ENCODE measurements at regions not wholly inside any gene's neighbourhood (a gene's known extent, or its start where the extent isn't known, plus 50 kb on each side); places are given as distances from the start of the nearest gene placed in this dataset.

DNA sequence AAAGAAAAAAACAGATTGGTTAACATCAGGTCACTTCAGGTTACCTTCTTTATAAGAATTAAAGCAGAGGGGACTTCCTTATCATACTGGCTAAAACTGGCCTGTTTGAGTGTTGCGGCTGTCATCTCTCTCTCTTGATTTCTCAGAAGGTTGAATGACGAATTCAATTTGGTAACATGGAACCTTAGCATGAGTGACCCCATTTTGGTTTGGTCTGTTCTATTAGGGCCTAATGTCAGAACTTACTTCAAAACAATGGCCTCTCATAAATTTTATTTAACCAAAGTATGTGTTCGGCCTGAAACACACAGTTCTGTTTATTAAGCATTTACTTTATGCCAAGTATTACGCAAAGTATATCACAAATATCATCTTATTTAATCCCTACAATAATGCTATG is 147.5 kb downstream of the CAAP1 start:
- no peak for DNase-seq (ENCODE audit: extremely low read depth, low read depth)
- H3K4me3 ChIP-seq (replicated peaks; ENCODE audit: low read depth, low read length) = no peak overlapping the region
- TF ChIP-seq, protein P1, sequence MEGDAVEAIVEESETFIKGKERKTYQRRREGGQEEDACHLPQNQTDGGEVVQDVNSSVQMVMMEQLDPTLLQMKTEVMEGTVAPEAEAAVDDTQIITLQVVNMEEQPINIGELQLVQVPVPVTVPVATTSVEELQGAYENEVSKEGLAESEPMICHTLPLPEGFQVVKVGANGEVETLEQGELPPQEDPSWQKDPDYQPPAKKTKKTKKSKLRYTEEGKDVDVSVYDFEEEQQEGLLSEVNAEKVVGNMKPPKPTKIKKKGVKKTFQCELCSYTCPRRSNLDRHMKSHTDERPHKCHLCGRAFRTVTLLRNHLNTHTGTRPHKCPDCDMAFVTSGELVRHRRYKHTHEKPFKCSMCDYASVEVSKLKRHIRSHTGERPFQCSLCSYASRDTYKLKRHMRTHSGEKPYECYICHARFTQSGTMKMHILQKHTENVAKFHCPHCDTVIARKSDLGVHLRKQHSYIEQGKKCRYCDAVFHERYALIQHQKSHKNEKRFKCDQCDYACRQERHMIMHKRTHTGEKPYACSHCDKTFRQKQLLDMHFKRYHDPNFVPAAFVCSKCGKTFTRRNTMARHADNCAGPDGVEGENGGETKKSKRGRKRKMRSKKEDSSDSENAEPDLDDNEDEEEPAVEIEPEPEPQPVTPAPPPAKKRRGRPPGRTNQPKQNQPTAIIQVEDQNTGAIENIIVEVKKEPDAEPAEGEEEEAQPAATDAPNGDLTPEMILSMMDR (IDR thresholded peaks at IDR 0.05; ENCODE audit: low read depth, low read length, missing control alignments) = no peak

DNA sequence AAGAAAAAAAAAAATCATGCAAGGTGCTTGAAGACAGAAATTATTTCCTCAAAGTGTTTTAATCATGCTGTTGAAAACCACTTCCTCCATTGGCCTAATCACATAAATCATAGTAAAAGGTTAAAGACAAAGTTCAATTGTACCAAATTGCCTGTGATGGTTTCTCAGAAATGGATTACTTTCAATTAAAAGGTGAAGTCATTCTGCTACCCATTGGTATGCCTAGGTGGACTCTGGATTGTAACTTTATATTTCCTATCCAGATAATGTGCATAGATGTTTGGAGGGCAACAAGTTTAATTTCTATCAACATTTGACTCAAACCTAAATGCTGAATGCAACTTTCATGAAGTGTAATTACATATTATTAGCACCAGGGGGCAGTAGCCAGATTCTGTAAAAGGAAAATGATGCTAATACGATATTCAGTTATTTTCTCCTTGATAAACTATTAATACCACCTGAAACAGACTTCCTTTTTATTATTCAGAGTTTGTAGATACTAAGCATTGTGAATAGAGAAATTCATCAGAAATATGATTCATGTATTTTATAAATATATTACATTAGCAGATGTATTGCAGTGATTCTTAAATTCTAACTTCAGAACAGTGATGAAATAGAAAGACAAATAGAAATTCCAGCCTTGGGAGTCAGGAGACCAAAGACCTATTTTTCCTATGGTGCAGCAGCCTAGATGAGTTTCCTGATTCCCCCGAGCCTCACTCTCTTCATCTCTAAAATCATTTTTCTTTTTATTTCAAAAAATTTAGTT is 148.2 kb downstream of the CAAP1 start:
- DNase-seq (ENCODE audit: extremely low read depth, low read depth) = no peak
- no peak overlapping the region for H3K4me3 ChIP-seq (replicated peaks; ENCODE audit: low read depth, low read length)
- TF ChIP-seq, protein P1 (IDR thresholded peaks at IDR 0.05; ENCODE audit: low read depth, low read length, missing control alignments) = peak; percentile 41

DNA sequence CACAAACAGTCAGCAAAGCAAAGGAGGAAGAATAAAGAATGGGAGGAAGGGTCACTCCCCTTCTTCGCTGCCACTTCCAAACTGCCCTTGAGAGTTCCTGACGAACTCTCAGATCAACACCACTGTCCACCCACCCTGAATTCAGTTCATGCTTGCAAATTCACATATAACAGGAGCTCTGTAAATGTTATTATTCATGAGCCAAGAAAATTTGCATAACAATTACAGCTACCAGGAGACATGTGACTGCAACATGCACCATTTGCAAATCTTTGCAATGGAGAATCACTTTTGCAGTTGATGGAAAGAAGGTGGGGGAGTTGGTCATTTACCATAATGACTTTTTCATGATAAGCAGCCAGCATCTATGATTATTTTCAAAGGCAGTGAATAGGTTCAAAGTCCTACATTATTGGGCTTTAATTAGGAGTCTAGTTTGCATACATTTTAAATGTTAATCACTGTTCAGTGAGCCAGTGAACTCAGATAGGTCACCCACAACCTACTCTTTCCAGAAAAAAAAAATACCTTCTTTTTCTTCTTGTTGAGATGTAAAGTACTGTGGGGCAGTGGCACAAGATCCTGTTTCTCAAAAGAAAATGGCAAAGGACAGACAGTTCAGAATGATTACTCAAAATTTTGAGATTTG is 149.7 kb downstream of the CAAP1 start:
- TF ChIP-seq, protein P1 (IDR thresholded peaks at IDR 0.05; ENCODE audit: low read depth, low read length, missing control alignments) = no peak
- H3K4me3 ChIP-seq (replicated peaks; ENCODE audit: low read depth, low read length) = no peak overlapping the region

DNA sequence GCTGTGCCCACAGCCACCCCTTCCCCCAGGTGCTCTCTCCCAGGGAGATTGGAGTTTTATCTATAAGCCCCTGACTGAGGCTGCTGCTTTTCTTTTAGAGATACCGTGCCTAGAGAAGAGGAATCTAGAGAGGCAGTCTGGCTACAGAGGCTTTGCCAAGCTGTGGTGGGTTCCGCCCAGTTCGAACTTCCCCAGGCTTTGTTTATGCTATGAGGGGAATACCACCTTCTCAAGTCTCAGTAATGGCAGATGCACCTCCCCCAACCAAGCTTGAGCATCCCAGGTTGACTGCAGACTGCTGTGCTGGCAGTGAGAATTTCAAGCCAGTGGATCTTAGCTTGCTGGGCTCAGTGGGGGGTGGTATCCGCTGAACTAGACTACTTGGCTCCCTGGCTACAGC is 157.4 kb downstream of the CAAP1 start:
- H3K4me3 ChIP-seq (replicated peaks; ENCODE audit: low read depth, low read length) = no peak overlapping the region
- TF ChIP-seq, protein P1 (IDR thresholded peaks at IDR 0.05; ENCODE audit: low read depth, low read length, missing control alignments) = no peak
- no peak for DNase-seq (ENCODE audit: extremely low read depth, low read depth)

More for the DNA sequence above, 149.7 kb downstream of the CAAP1 start:
- no peak for DNase-seq (ENCODE audit: extremely low read depth, low read depth)

DNA sequence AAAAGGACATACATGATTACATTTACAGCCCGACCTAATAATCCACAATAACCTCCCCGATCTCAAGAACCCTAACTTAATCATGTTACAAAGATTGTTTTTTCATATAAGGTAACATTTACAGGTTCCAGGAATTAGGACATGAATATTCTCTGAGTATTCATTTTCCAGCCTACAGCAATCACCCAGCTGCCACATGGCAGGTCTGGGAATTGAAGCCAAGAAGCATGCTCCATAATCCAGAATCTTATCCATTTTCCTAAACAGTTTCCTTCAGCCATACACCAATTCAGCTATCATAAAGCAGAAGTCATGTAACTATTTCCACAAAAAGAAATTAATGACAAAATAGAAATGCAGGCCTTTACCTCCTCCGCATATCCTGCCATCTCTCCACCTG is 163.4 kb downstream of the CAAP1 start:
- no peak overlapping the region for H3K4me3 ChIP-seq (replicated peaks; ENCODE audit: low read depth, low read length)
- no peak for DNase-seq (ENCODE audit: extremely low read depth, low read depth)
- TF ChIP-seq, protein P1 (IDR thresholded peaks at IDR 0.05; ENCODE audit: low read depth, low read length, missing control alignments) = no peak

DNA sequence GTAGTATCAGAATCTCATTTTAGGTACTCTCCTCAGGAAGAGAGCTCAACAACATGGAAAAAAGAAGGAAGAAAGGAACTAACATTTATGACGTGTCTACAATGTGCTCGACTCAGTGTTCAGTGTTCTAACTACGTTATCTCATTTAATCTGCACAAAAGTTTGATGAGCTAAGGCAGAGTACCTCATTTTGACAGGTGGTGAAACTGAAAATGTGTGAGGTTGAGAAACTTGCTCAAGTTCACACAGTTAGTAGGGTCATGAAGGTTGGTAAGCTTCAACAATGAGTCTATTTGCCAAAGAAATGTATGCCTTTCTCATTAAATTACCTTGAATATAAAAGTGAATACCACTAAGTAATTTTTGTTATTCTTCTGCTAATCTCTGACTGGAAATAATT is 165.1 kb downstream of the CAAP1 start:
- no peak overlapping the region for H3K4me3 ChIP-seq (replicated peaks; ENCODE audit: low read depth, low read length)
- TF ChIP-seq, protein P1 (IDR thresholded peaks at IDR 0.05; ENCODE audit: low read depth, low read length, missing control alignments) = no peak
- DNase-seq (ENCODE audit: extremely low read depth, low read depth) = no peak

Data from HFF-Myc (cell line).